ENCODE measurements at regions not wholly inside any gene's neighbourhood (a gene's known extent, or its start where the extent isn't known, plus 50 kb on each side); places are given as distances from the start of the nearest gene placed in this dataset.

DNA sequence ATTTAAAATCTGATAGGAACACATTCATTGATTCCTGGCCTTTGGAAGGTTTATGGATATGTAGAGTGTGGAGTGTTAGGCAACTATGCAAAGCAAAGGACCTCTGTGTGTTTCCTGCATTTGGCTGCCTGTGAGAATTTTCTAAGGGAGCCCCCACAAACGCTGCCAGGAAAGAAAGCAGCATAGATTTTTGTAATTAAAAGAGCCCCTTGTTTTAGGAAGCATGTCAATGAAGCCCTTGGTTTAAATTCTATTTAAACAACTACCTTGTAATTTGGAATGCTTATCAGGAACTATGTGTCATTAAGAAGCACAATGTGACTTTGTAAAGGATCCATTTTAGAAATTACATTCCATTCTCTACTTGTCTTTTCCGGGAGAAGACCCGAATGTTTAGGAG is 742.5 kb downstream of the NXPH1 start:
- Mint-ChIP-seq H3K27ac (ENCODE audit: unreplicated experiment) (no peak overlapping the region), H3K4me3 (no peak overlapping the region), H3K4me1 (peaks cover 7% of the 10 kb centered on the region)

DNA sequence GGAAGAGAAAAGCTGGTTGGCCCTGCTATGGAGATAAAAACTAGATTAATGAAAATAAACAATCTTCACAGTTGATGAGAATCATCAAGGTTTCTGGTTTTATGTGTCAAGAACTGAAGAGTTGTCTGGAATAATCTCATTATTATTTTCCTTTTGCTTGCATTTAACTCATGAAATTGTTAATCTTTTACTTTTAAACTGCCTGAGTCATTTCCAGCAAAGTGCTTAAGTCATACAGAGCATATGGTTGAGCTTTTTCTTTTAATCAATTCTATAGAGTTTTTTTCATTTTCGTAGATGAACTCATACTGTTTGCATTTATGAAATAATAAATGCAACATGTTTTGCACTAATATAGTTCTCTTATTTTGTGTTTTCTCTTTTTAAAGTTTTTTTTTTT is 747.9 kb downstream of the NXPH1 start:
- Mint-ChIP-seq H3K4me3 (no peak overlapping the region), H3K27me3 (ENCODE audit: low read depth) (no peaks in the 10 kb centered on the region), H3K9me3 (no peaks in the 10 kb centered on the region), H3K4me1 (no peaks in the 10 kb centered on the region), H3K36me3 (ENCODE audit: low read depth) (no peaks in the 10 kb centered on the region), H3K27ac (ENCODE audit: unreplicated experiment) (no peak overlapping the region)
- DNase-seq (ENCODE audit: low read depth, low spot score), result no peak
- TF ChIP-seq, protein P1, sequence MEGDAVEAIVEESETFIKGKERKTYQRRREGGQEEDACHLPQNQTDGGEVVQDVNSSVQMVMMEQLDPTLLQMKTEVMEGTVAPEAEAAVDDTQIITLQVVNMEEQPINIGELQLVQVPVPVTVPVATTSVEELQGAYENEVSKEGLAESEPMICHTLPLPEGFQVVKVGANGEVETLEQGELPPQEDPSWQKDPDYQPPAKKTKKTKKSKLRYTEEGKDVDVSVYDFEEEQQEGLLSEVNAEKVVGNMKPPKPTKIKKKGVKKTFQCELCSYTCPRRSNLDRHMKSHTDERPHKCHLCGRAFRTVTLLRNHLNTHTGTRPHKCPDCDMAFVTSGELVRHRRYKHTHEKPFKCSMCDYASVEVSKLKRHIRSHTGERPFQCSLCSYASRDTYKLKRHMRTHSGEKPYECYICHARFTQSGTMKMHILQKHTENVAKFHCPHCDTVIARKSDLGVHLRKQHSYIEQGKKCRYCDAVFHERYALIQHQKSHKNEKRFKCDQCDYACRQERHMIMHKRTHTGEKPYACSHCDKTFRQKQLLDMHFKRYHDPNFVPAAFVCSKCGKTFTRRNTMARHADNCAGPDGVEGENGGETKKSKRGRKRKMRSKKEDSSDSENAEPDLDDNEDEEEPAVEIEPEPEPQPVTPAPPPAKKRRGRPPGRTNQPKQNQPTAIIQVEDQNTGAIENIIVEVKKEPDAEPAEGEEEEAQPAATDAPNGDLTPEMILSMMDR (conservative IDR thresholded peaks at IDR 0.05), result no peak

More for the DNA sequence above, 742.5 kb downstream of the NXPH1 start:
- Mint-ChIP-seq H3K27me3 (ENCODE audit: low read depth) (no peaks in the 10 kb centered on the region), H3K36me3 (ENCODE audit: low read depth) (no peaks in the 10 kb centered on the region), H3K9me3 (no peaks in the 10 kb centered on the region)
- TF ChIP-seq, protein P1 (conservative IDR thresholded peaks at IDR 0.05), result no peak
- no peak for DNase-seq (ENCODE audit: low read depth, low spot score)

DNA sequence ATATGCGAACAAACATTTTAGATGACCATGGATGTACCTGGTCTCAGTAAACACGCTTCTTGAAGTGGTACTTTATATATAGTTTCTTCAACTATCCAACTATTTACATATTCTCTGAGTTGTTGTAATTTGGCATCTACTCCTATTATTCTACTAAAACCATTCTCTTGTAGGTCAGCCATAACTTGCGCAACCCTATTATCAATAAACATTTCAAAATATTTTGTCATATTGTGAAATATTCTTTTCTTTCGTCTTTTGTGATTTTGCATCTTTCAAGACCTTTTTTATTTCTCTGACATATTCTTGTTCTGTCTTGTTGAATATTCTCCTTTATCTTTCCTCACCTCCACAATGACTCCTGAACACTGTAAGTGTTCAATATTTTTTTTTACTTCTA is 753.3 kb downstream of the NXPH1 start:
- Mint-ChIP-seq H3K36me3 (ENCODE audit: low read depth) (no peaks in the 10 kb centered on the region), H3K27ac (ENCODE audit: unreplicated experiment) (no peak overlapping the region), H3K4me1 (no peaks in the 10 kb centered on the region), H3K9me3 (no peaks in the 10 kb centered on the region), H3K4me3 (no peak overlapping the region), H3K27me3 (ENCODE audit: low read depth) (no peaks in the 10 kb centered on the region)
- DNase-seq (ENCODE audit: low read depth, low spot score), result no peak
- TF ChIP-seq, protein P1 (conservative IDR thresholded peaks at IDR 0.05), result no peak

DNA sequence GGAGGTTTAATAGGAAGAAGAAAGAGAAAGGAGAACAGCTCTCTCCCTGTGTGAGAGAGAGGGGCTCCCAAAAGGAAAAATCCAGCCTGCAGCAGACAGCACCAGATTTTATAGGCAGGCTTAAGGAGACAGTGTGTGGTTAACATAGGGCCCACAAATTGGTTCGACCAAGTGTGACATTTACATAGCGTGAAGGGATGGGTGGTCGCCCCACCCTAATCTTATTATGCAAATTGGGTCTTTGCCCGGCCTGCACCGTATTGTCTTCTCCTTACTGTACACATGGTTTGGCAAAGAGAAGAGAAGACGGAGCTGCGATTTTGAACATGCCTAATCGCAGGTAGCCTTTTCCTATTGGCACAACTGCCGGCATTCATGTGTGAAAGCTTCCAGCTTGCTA is 756.3 kb downstream of the NXPH1 start:
- no peaks in the 10 kb centered on the region for H3K36me3 Mint-ChIP-seq (ENCODE audit: low read depth)
- no peak overlapping the region for H3K4me3 Mint-ChIP-seq
- H3K27ac Mint-ChIP-seq (ENCODE audit: unreplicated experiment), result no peak overlapping the region
- H3K27me3 Mint-ChIP-seq (ENCODE audit: low read depth), result no peaks in the 10 kb centered on the region
- H3K9me3 Mint-ChIP-seq, result no peaks in the 10 kb centered on the region
- no peak for DNase-seq (ENCODE audit: low read depth, low spot score)
- TF ChIP-seq, protein P1 (conservative IDR thresholded peaks at IDR 0.05), result no peak
- H3K4me1 Mint-ChIP-seq, result no peaks in the 10 kb centered on the region

DNA sequence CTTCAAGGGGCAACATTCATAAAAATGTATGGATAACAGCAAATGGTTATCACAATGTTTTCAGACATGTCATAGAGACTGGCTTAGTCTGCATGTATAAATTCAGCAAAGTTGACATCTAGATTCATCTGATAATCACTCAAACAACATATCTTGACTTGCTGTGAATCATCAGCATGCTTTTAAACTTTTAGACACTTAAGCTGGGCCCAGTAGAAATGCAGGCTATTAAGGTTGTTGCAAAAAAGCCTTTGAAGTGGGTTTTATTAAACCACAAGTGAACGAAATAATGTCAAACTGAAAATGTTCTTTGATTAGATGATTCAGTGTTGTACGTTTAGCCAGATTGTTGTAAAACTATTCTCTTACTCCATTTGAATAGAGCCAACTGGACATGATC is 759.6 kb downstream of the NXPH1 start:
- Mint-ChIP-seq H3K9me3 (no peaks in the 10 kb centered on the region), H3K4me3 (no peak overlapping the region), H3K27ac (ENCODE audit: unreplicated experiment) (no peak overlapping the region), H3K4me1 (no peaks in the 10 kb centered on the region), H3K36me3 (ENCODE audit: low read depth) (no peaks in the 10 kb centered on the region), H3K27me3 (ENCODE audit: low read depth) (no peaks in the 10 kb centered on the region)
- TF ChIP-seq, protein P1 (conservative IDR thresholded peaks at IDR 0.05), result no peak
- no peak for DNase-seq (ENCODE audit: low read depth, low spot score)

DNA sequence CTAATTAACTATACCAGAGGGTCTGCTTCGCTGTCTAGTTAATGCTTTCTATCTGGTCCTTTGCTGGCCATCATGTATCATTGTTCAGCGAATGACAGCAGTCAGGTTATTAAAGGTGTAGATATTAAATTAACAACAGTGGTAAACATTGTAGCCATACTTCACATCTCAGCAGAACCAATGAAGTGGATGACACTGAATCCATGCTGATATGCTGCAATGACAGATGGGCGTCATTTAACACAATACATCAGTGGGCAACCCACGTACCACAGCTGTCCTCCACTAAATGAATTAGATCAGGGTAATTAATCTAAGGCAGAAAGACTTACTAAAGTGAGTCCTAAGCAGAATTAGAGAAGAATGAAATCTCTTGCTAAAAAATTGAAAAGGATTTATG is 767.2 kb downstream of the NXPH1 start:
- Mint-ChIP-seq H3K4me3 (no peak overlapping the region), H3K9me3 (no peaks in the 10 kb centered on the region), H3K36me3 (ENCODE audit: low read depth) (no peaks in the 10 kb centered on the region), H3K27ac (ENCODE audit: unreplicated experiment) (no peak overlapping the region), H3K27me3 (ENCODE audit: low read depth) (no peaks in the 10 kb centered on the region), H3K4me1 (no peaks in the 10 kb centered on the region)
- DNase-seq (ENCODE audit: low read depth, low spot score), result no peak
- TF ChIP-seq, protein P1 (conservative IDR thresholded peaks at IDR 0.05), result no peak

All from neural crest cell (in vitro differentiated cells).